Glutamatergic neuron (in vitro differentiated cells): ENCODE measurements at regions not wholly inside any gene's neighbourhood (a gene's known extent, or its start where the extent isn't known, plus 50 kb on each side); places are given as distances from the start of the nearest gene placed in this dataset.

Experiments
- DNase-seq: peaks from one replicate; pipeline ENCODE4 v3.0.0; 2022
- H3K27ac Mint-ChIP-seq: one replicate; pipeline ENCODE4 v1.8.0; 2020; ENCODE audit warnings: mild to moderate bottlenecking, mixed read lengths, inconsistent platforms; ENCODE audit not compliant: unreplicated experiment
- H3K27me3 Mint-ChIP-seq: one replicate; pipeline ENCODE4 v1.8.0; 2020; ENCODE audit warnings: mild to moderate bottlenecking, moderate library complexity, mixed read lengths, inconsistent platforms; ENCODE audit not compliant: unreplicated experiment
- H3K36me3 Mint-ChIP-seq: one replicate; pipeline ENCODE4 v1.8.0; 2020; ENCODE audit warnings: mild to moderate bottlenecking, mixed read lengths, inconsistent platforms; ENCODE audit not compliant: unreplicated experiment
- H3K4me1 Mint-ChIP-seq: one replicate; pipeline ENCODE4 v1.8.0; 2020; ENCODE audit warnings: mild to moderate bottlenecking, low read depth, mixed read lengths, inconsistent platforms; ENCODE audit not compliant: unreplicated experiment
- H3K4me3 Mint-ChIP-seq: one replicate; pipeline ENCODE4 v1.8.0; 2020; ENCODE audit warnings: mild to moderate bottlenecking, mixed read lengths, inconsistent platforms; ENCODE audit not compliant: unreplicated experiment
- H3K9me3 Mint-ChIP-seq: one replicate; pipeline ENCODE4 v1.8.0; 2020; ENCODE audit warnings: mild to moderate bottlenecking, moderate library complexity, mixed read lengths, inconsistent platforms; ENCODE audit not compliant: unreplicated experiment
- CTCF ChIP-seq: fragments of 200-600 bp; sonication (generic); IDR thresholded peaks from one replicate; pipeline ENCODE4 v1.5.0; 2021; ENCODE audit not compliant: partially characterized antibody, unreplicated experiment

- peaks cover 8% of the 10 kb centered on the region for H3K27me3 Mint-ChIP-seq
- H3K4me1 Mint-ChIP-seq, result peaks cover 2% of the 10 kb centered on the region
- H3K36me3 Mint-ChIP-seq, result no peaks in the 10 kb centered on the region
- DNase-seq, result no peak
- peaks cover 4% of the 10 kb centered on the region for H3K9me3 Mint-ChIP-seq
- no peak overlapping the region for H3K4me3 Mint-ChIP-seq
- TF ChIP-seq CTCF, result no peak
- H3K27ac Mint-ChIP-seq, result no peak overlapping the region
Observed at GRCh38 chr22:27050771-27051170, 393.4 kb downstream of the MIAT start.

GRCh38 chr22:27051407-27051806 lies 394.0 kb downstream of the MIAT start:
- Mint-ChIP-seq H3K27ac (no peak overlapping the region), H3K9me3 (peaks cover 4% of the 10 kb centered on the region), H3K4me3 (no peak overlapping the region), H3K27me3 (peaks cover 6% of the 10 kb centered on the region), H3K36me3 (no peaks in the 10 kb centered on the region), H3K4me1 (no peaks in the 10 kb centered on the region)
- no peak for TF ChIP-seq CTCF
- DNase-seq, result no peak

- H3K36me3 Mint-ChIP-seq, result no peaks in the 10 kb centered on the region
- DNase-seq, result no peak
- TF ChIP-seq CTCF, result no peak
- H3K4me3 Mint-ChIP-seq, result no peak overlapping the region
- H3K9me3 Mint-ChIP-seq, result peaks cover 3% of the 10 kb centered on the region
- H3K27ac Mint-ChIP-seq, result no peak overlapping the region
- H3K4me1 Mint-ChIP-seq, result no peaks in the 10 kb centered on the region
- peaks cover 2% of the 10 kb centered on the region for H3K27me3 Mint-ChIP-seq
Observed at GRCh38 chr22:27057717-27058116, 400.3 kb downstream of the MIAT start.

GRCh38 chr22:27060190-27060589 lies 402.8 kb downstream of the MIAT start:
- Mint-ChIP-seq H3K4me3 (no peak overlapping the region), H3K27ac (no peak overlapping the region), H3K9me3 (peaks cover 3% of the 10 kb centered on the region), H3K36me3 (no peaks in the 10 kb centered on the region), H3K4me1 (peaks cover 6% of the 10 kb centered on the region), H3K27me3 (no peaks in the 10 kb centered on the region)
- no peak for DNase-seq
- no peak for TF ChIP-seq CTCF

- Mint-ChIP-seq H3K4me3 (no peak overlapping the region), H3K27me3 (peaks cover 5% of the 10 kb centered on the region), H3K4me1 (peaks cover 12% of the 10 kb centered on the region), H3K36me3 (no peaks in the 10 kb centered on the region), H3K9me3 (peaks cover 1% of the 10 kb centered on the region), H3K27ac (no peak overlapping the region)
- no peak for DNase-seq
- TF ChIP-seq CTCF, result no peak
Observed at GRCh38 chr22:27062910-27063309, 405.5 kb downstream of the MIAT start.
